IMR-90 (cell line): ENCODE measurements at regions not wholly inside any gene's neighbourhood (a gene's known extent, or its start where the extent isn't known, plus 50 kb on each side); places are given as distances from the start of the nearest gene placed in this dataset.

ENCODE experiments used
- ATAC-seq: fragments of 200-7000 bp; cut with Tn5 transposase; 2 replicates; pipeline ENCODE4 v1.9.1; 2020; ENCODE audit warnings: low read depth, mild to moderate bottlenecking, moderate library complexity
- BruUV-seq: library from RNA; stranded (reverse); fragments of 400-500 nt; replicated peaks from 2 replicates; lab custom pipeline; 2021; lab: Mats Ljungman, UMichigan
- CTCF ChIA-PET: fragments of 300-600 bp; formaldehyde crosslinking; extraction: SDS; loops from one replicate; lab custom pipeline; 2021; ENCODE audit warnings: antibody characterized with exemption; lab: Yijun Ruan, JAX
- POLR2A ChIA-PET: fragments of 300-600 bp; sonication (Branson Sonifier 250); formaldehyde crosslinking; loops from one replicate; lab custom pipeline; 2022; ENCODE audit warnings: antibody characterized with exemption; ENCODE audit not compliant: unreplicated experiment; lab: Charles Lee
- DNase-seq: peaks from one replicate; pipeline ENCODE4 v3.0.0; 2013
- H2AFZ ChIP-seq: replicated peaks from 2 replicates; pipeline ENCODE3; 2013; ENCODE audit warnings: low read length, mild to moderate bottlenecking; ENCODE audit not compliant: poor library complexity
- H2AK5ac ChIP-seq: 2 replicates; pipeline ENCODE4 v1.6.1; 2013; ENCODE audit warnings: low read depth, low read length, inconsistent platforms
- H2AK9ac ChIP-seq: replicated peaks from 2 replicates; pipeline ENCODE3; 2013; ENCODE audit warnings: mild to moderate bottlenecking, low read depth, low read length, moderate library complexity; ENCODE audit not compliant: poor library complexity
- H2BK120ac ChIP-seq: 2 replicates; pipeline ENCODE4 v1.6.1; 2013; ENCODE audit warnings: low read depth, low read length, inconsistent platforms
- H2BK15ac ChIP-seq: 3 replicates; pipeline ENCODE4 v1.6.1; 2013; ENCODE audit warnings: low read depth, low read length, inconsistent platforms
- H2BK20ac ChIP-seq: 2 replicates; pipeline ENCODE4 v1.6.1; 2013; ENCODE audit warnings: low read depth, mild to moderate bottlenecking, inconsistent platforms, low read length, moderate library complexity
- H2BK5ac ChIP-seq: 2 replicates; pipeline ENCODE4 v1.6.1; 2013; ENCODE audit warnings: mild to moderate bottlenecking, low read depth, low read length, inconsistent platforms; ENCODE audit not compliant: poor library complexity, severe bottlenecking
- H3K14ac ChIP-seq: replicated peaks from 2 replicates; pipeline ENCODE4 v1.6.1; 2013; ENCODE audit warnings: low read depth, low read length, inconsistent platforms
- H3K18ac ChIP-seq: 2 replicates; pipeline ENCODE4 v1.6.1; 2013; ENCODE audit warnings: low read depth, low read length, control low read depth
- H3K23ac ChIP-seq: 2 replicates; pipeline ENCODE4 v1.6.1; 2013; ENCODE audit warnings: low read depth, low read length, inconsistent platforms
- H3K27ac ChIP-seq: 2 replicates; pipeline ENCODE4 v1.5.1; 2013; ENCODE audit warnings: mild to moderate bottlenecking, control low read depth, low read length; ENCODE audit not compliant: insufficient read depth
- H3K27me3 ChIP-seq: 2 replicates; pipeline ENCODE4 v1.6.1; 2013; ENCODE audit warnings: low read length; ENCODE audit not compliant: control insufficient read depth, insufficient read depth
- H3K36me3 ChIP-seq: 2 replicates; pipeline ENCODE4 v1.6.1; 2013; ENCODE audit warnings: low read length, mixed read lengths; ENCODE audit not compliant: control insufficient read depth, insufficient read depth
- H3K4ac ChIP-seq: 2 replicates; pipeline ENCODE4 v1.6.1; 2013; ENCODE audit warnings: low read depth, low read length, inconsistent platforms
- H3K4me1 ChIP-seq: 2 replicates; pipeline ENCODE4 v1.6.1; 2013; ENCODE audit warnings: low read length, mixed read lengths; ENCODE audit not compliant: control insufficient read depth, insufficient read depth
- H3K4me2 ChIP-seq: 2 replicates; pipeline ENCODE4 v1.6.1; 2013; ENCODE audit warnings: low read depth, mild to moderate bottlenecking, control low read depth, low read length, moderate library complexity
- H3K4me3 ChIP-seq: 2 replicates; pipeline ENCODE4 v1.5.1; 2013; ENCODE audit warnings: low read depth, mild to moderate bottlenecking, control low read depth, low read length, moderate library complexity; ENCODE audit not compliant: insufficient read depth
- H3K56ac ChIP-seq: 2 replicates; pipeline ENCODE4 v1.6.1; 2013; ENCODE audit warnings: low read length, inconsistent platforms; ENCODE audit not compliant: insufficient read depth; ENCODE audit errors: extremely low read depth
- H3K79me1 ChIP-seq, 2 experiments: 2 replicates each; pipeline ENCODE4 v1.6.1; 2013; ENCODE audit warnings: low read length in 2 of 2, inconsistent platforms in 1 of 2, low read depth in 1 of 2
- H3K9ac ChIP-seq: 2 replicates; pipeline ENCODE4 v1.6.1; 2013; ENCODE audit warnings: low read depth, low read length, control low read depth
- H3K9me1 ChIP-seq: 2 replicates; pipeline ENCODE4 v1.6.1; 2013; ENCODE audit warnings: low read length, inconsistent platforms; ENCODE audit not compliant: insufficient read depth
- H3K9me3 ChIP-seq: 2 replicates; pipeline ENCODE4 v1.6.1; 2013; ENCODE audit warnings: low read length; ENCODE audit not compliant: control insufficient read depth, insufficient read depth
- H4K20me1 ChIP-seq: 2 replicates; pipeline ENCODE4 v1.6.1; 2013; ENCODE audit warnings: low read length, inconsistent platforms; ENCODE audit not compliant: insufficient read depth
- H4K5ac ChIP-seq: 2 replicates; pipeline ENCODE4 v1.6.1; 2013; ENCODE audit warnings: mild to moderate bottlenecking, low read depth, low read length, control low read depth
- H4K8ac ChIP-seq, 2 experiments: 2 replicates each; pipeline ENCODE4 v1.6.1; 2013; ENCODE audit warnings: low read depth in 2 of 2, low read length in 2 of 2, control low read depth in 1 of 2, inconsistent platforms in 1 of 2
- H4K91ac ChIP-seq: 2 replicates; pipeline ENCODE4 v1.6.1; 2013; ENCODE audit warnings: low read depth, low read length, inconsistent platforms; ENCODE audit not compliant: insufficient read depth
- BHLHE40 ChIP-seq: fragments of 150-350 bp; IDR thresholded peaks from 2 replicates; pipeline ENCODE4 v1.6.1; 2016; ENCODE audit warnings: mild to moderate bottlenecking, low read depth, low read length
- CEBPB ChIP-seq: IDR thresholded peaks from 2 replicates; pipeline ENCODE4 v1.6.1; 2012; ENCODE audit warnings: low read depth, low read length, improper control_type of control experiment
- FOS ChIP-seq: fragments of 150-350 bp; IDR thresholded peaks from 2 replicates; pipeline ENCODE4 v1.6.1; 2016; ENCODE audit warnings: low read depth, low read length
- MAFK ChIP-seq: IDR thresholded peaks from 2 replicates; pipeline ENCODE4 v1.6.1; 2012; ENCODE audit warnings: low read depth, low read length, improper control_type of control experiment
- MAZ ChIP-seq: IDR thresholded peaks from 2 replicates; pipeline ENCODE4 v1.6.1; 2012; ENCODE audit warnings: low read depth, mild to moderate bottlenecking, low read length, improper control_type of control experiment, moderate library complexity, borderline replicate concordance
- MXI1 ChIP-seq: IDR thresholded peaks from 2 replicates; pipeline ENCODE4 v1.6.1; 2012; ENCODE audit warnings: low read depth, mild to moderate bottlenecking, low read length, moderate library complexity, borderline replicate concordance
- POLR2A ChIP-seq: IDR thresholded peaks from 2 replicates; pipeline ENCODE4 v1.6.1; 2012; ENCODE audit warnings: mild to moderate bottlenecking, low read depth, low read length
- RAD21 ChIP-seq: IDR thresholded peaks from 2 replicates; pipeline ENCODE4 v1.6.1; 2012; ENCODE audit warnings: low read length, improper control_type of control experiment
- RCOR1 ChIP-seq: IDR thresholded peaks from 2 replicates; pipeline ENCODE4 v1.6.1; 2012; ENCODE audit warnings: mild to moderate bottlenecking, low read length, improper control_type of control experiment; ENCODE audit not compliant: insufficient replicate concordance
- RFX5 ChIP-seq: IDR thresholded peaks from 2 replicates; pipeline ENCODE4 v1.8.0; 2012; ENCODE audit warnings: low read depth, mild to moderate bottlenecking, low read length, moderate library complexity
- SMC3 ChIP-seq: fragments of 150-350 bp; IDR thresholded peaks from 2 replicates; pipeline ENCODE4 v1.6.1; 2016; ENCODE audit warnings: low read depth, mild to moderate bottlenecking, antibody characterized with exemption, low read length, moderate library complexity
- WGBS, 2 experiments: methylation state at CpG; one replicate each; pipeline versions ENCODE4 v1.1.5 to v1.1.7; 2013; ENCODE audit warnings: missing lambda C conversion rate in 2 of 2; ENCODE audit not compliant: insufficient read length in 1 of 2; ENCODE audit errors: extremely low coverage in 2 of 2; 5-methylcytosine and 5-hydroxymethylcytosine counted together
- dilution Hi-C: fragments of 300-500 bp; cut with HindIII; formaldehyde crosslinking; loops from one replicate; pipeline ENCODE4 v1.14.3; 2018; ENCODE audit warnings: low sequenced_read_pairs; ENCODE audit not compliant: unreplicated experiment
- in situ Hi-C: fragments of 300-500 bp; cut with MboI; formaldehyde crosslinking; loops from 3 replicates; pipeline ENCODE4 v1.14.3; 2019; ENCODE audit warnings: low sequenced_read_pairs, inconsistent platforms, mixed read lengths
- intact Hi-C: fragments of 100-400 bp; cut with micrococcal nuclease; formaldehyde crosslinking; loops from 2 replicates; pipeline ENCODE4 v1.10.0; 2022
- TF ChIP-seq, protein P1 (sequence below): fragments of 150-350 bp; IDR thresholded peaks from 2 replicates; pipeline ENCODE4 v1.6.1; 2016; ENCODE audit warnings: low read depth, mild to moderate bottlenecking, low read length, moderate library complexity, borderline replicate concordance
- TF ChIP-seq, protein P2 (sequence below): conservative IDR thresholded peaks from 2 replicates; pipeline ENCODE4 v1.5.1; 2012; ENCODE audit warnings: mild to moderate bottlenecking, low read depth, low read length, improper control_type of control experiment
- TF ChIP-seq, protein P3 (sequence below): fragments of 150-350 bp; IDR thresholded peaks from 2 replicates; pipeline ENCODE4 v1.6.1; 2017; ENCODE audit warnings: mild to moderate bottlenecking, antibody characterized with exemption, low read length, low read depth

DNA sequence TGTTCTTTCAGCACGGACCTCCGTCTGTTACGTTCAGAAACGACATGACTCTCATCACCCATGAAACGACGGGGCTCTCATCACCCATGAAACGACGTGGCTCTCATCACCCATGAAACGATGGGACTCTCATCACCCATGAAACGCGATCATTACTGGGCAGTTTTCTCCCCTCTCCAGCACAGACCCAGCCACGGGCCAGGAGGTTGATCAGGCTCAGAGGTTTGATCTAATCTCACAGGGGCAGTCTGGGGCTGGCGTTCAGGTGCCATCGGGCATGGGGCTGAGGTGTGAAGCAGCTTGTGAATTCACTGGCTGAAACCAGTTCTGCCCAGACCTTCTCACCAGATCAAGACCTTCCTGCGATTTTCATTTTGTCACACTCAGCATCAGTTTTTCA, 296.4 kb downstream of the NDUFA10 start:
- H3K4ac ChIP-seq = no peak overlapping the region
- H3K4me3 ChIP-seq = no peak overlapping the region
- H3K14ac ChIP-seq = no peak overlapping the region
- no peaks in the 10 kb centered on the region for H3K27me3 ChIP-seq
- intact Hi-C loops = no loop called here
- 71% methylated on average over 7 of the region's 15 CpGs; no CpG with 5 or more reads in 1 of the 2 experiments for WGBS, 2 experiments
- peak overlapping the region; percentile 42 for H2AK9ac ChIP-seq
- in situ Hi-C loops = no loop called here
- H3K23ac ChIP-seq = no peak overlapping the region
- no peak for DNase-seq
- no peak overlapping the region for H3K4me2 ChIP-seq
- H2BK120ac ChIP-seq = no peak overlapping the region
- H4K8ac ChIP-seq = no peak overlapping the region
- no peak overlapping the region for H2BK5ac ChIP-seq
- no peak overlapping the region for H3K9ac ChIP-seq
- no peak overlapping the region for H3K27ac ChIP-seq
- H4K20me1 ChIP-seq = no peaks in the 10 kb centered on the region
- no peak overlapping the region for H3K56ac ChIP-seq
- H3K4me1 ChIP-seq = no peaks in the 10 kb centered on the region
- ATAC-seq = no peak
- ChIA-PET CTCF (no interaction called here), POLR2A (no interaction called here)
- H3K9me1 ChIP-seq = no peaks in the 10 kb centered on the region
- H4K5ac ChIP-seq = no peak overlapping the region
- no peak overlapping the region for H2AK5ac ChIP-seq
- H3K9me3 ChIP-seq = peaks cover 44% of the 10 kb centered on the region
- TF ChIP-seq, protein P1, sequence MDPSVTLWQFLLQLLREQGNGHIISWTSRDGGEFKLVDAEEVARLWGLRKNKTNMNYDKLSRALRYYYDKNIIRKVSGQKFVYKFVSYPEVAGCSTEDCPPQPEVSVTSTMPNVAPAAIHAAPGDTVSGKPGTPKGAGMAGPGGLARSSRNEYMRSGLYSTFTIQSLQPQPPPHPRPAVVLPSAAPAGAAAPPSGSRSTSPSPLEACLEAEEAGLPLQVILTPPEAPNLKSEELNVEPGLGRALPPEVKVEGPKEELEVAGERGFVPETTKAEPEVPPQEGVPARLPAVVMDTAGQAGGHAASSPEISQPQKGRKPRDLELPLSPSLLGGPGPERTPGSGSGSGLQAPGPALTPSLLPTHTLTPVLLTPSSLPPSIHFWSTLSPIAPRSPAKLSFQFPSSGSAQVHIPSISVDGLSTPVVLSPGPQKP = no peak
- TF ChIP-seq MXI1 (no peak), BHLHE40 (no peak), RAD21 (no peak), RCOR1 (no peak), SMC3 (no peak), POLR2A (no peak), CEBPB (no peak), RFX5 (no peak), FOS (no peak), MAZ (no peak), MAFK (no peak)
- TF ChIP-seq, protein P2, sequence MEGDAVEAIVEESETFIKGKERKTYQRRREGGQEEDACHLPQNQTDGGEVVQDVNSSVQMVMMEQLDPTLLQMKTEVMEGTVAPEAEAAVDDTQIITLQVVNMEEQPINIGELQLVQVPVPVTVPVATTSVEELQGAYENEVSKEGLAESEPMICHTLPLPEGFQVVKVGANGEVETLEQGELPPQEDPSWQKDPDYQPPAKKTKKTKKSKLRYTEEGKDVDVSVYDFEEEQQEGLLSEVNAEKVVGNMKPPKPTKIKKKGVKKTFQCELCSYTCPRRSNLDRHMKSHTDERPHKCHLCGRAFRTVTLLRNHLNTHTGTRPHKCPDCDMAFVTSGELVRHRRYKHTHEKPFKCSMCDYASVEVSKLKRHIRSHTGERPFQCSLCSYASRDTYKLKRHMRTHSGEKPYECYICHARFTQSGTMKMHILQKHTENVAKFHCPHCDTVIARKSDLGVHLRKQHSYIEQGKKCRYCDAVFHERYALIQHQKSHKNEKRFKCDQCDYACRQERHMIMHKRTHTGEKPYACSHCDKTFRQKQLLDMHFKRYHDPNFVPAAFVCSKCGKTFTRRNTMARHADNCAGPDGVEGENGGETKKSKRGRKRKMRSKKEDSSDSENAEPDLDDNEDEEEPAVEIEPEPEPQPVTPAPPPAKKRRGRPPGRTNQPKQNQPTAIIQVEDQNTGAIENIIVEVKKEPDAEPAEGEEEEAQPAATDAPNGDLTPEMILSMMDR = no peak
- TF ChIP-seq, protein P3, sequence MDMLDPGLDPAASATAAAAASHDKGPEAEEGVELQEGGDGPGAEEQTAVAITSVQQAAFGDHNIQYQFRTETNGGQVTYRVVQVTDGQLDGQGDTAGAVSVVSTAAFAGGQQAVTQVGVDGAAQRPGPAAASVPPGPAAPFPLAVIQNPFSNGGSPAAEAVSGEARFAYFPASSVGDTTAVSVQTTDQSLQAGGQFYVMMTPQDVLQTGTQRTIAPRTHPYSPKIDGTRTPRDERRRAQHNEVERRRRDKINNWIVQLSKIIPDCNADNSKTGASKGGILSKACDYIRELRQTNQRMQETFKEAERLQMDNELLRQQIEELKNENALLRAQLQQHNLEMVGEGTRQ = no peak
- H2BK15ac ChIP-seq = no peak overlapping the region
- H2BK20ac ChIP-seq = no peak overlapping the region
- H3K18ac ChIP-seq = no peak overlapping the region
- no peaks in the 10 kb centered on the region for H3K79me1 ChIP-seq
- BruUV-seq = no TSS peak
- dilution Hi-C loops = no loop called here
- H2AFZ ChIP-seq = no peak overlapping the region
- no peaks in the 10 kb centered on the region for H3K36me3 ChIP-seq
- H4K91ac ChIP-seq = no peak overlapping the region
